ENCODE measurements at regions not wholly inside any gene's neighbourhood (a gene's known extent, or its start where the extent isn't known, plus 50 kb on each side); places are given as distances from the start of the nearest gene placed in this dataset.
"Not testable (repeated sequence)": the region's sequence is repeated elsewhere in the genome, so short reads cannot be mapped to it uniquely, and the experiment has no call there.

- H3K4me3 ChIP-seq (ENCODE audit: low read depth, low read length), result no peak overlapping the region
- no peaks in the 10 kb centered on the region for H3K36me3 ChIP-seq (ENCODE audit: insufficient read depth)
- no peak overlapping the region for H3K27ac ChIP-seq (ENCODE audit: low read depth)
- no peaks in the 10 kb centered on the region for H3K4me1 ChIP-seq (ENCODE audit: insufficient read depth)
- WGBS, result 61% methylated on average over 6 of the region's 6 CpGs
- DNase-seq (ENCODE audit: extremely low spot score), result no peak
Observed at GRCh38 chr7:136130511-136131303, 153.5 kb upstream of the MTPN start.

GRCh38 chr7:136128050-136128449 lies 150.9 kb upstream of the MTPN start:
- Histone ChIP-seq H3K4me1 (ENCODE audit: insufficient read depth) (no peaks in the 10 kb centered on the region), H3K27ac (ENCODE audit: low read depth) (no peak overlapping the region), H3K36me3 (ENCODE audit: insufficient read depth) (no peaks in the 10 kb centered on the region), H3K4me3 (ENCODE audit: low read depth, low read length) (no peak overlapping the region)
- WGBS, result 70% methylated on average over 3 of the region's 3 CpGs
- DNase-seq (ENCODE audit: extremely low spot score), result no peak

- no peaks in the 10 kb centered on the region for H3K36me3 ChIP-seq (ENCODE audit: insufficient read depth)
- no peak overlapping the region for H3K4me3 ChIP-seq (ENCODE audit: low read depth, low read length)
- H3K4me1 ChIP-seq (ENCODE audit: insufficient read depth), result no peaks in the 10 kb centered on the region
- WGBS, result 92% methylated on average over 3 of the region's 3 CpGs
- no peak for DNase-seq (ENCODE audit: extremely low spot score)
- H3K27ac ChIP-seq (ENCODE audit: low read depth), result no peak overlapping the region
Observed at GRCh38 chr7:136123352-136123751, 146.2 kb upstream of the MTPN start.

- Histone ChIP-seq H3K4me1 (ENCODE audit: insufficient read depth) (no peaks in the 10 kb centered on the region), H3K4me3 (ENCODE audit: low read depth, low read length) (no peak overlapping the region), H3K27ac (ENCODE audit: low read depth) (no peak overlapping the region), H3K36me3 (ENCODE audit: insufficient read depth) (no peaks in the 10 kb centered on the region)
- WGBS, result 54% methylated on average over 1 of the region's 1 CpG
- no peak for DNase-seq (ENCODE audit: extremely low spot score)
Observed at GRCh38 chr7:136122026-136122425, 144.9 kb upstream of the MTPN start.

GRCh38 chr7:136117539-136117938 lies 140.4 kb upstream of the MTPN start:
- Histone ChIP-seq H3K36me3 (ENCODE audit: insufficient read depth) (no peaks in the 10 kb centered on the region), H3K4me3 (ENCODE audit: low read depth, low read length) (no peak overlapping the region), H3K27ac (ENCODE audit: low read depth) (no peak overlapping the region), H3K4me1 (ENCODE audit: insufficient read depth) (no peaks in the 10 kb centered on the region)
- WGBS, result 97% methylated on average over 7 of the region's 7 CpGs
- DNase-seq (ENCODE audit: extremely low spot score), result no peak

- 86% methylated on average over 11 of the region's 11 CpGs for WGBS
- Histone ChIP-seq H3K4me3 (ENCODE audit: low read depth, low read length) (no peak overlapping the region), H3K36me3 (ENCODE audit: insufficient read depth) (no peaks in the 10 kb centered on the region), H3K4me1 (ENCODE audit: insufficient read depth) (no peaks in the 10 kb centered on the region), H3K27ac (ENCODE audit: low read depth) (no peak overlapping the region)
- no peak for DNase-seq (ENCODE audit: extremely low spot score)
Observed at GRCh38 chr7:136116186-136116585, 139.0 kb upstream of the MTPN start.

- no peak for DNase-seq (ENCODE audit: extremely low spot score)
- Histone ChIP-seq H3K27ac (ENCODE audit: low read depth) (no peak overlapping the region), H3K4me3 (ENCODE audit: low read depth, low read length) (no peak overlapping the region), H3K36me3 (ENCODE audit: insufficient read depth) (no peaks in the 10 kb centered on the region), H3K4me1 (ENCODE audit: insufficient read depth) (no peaks in the 10 kb centered on the region)
- 58% methylated on average over 21 of the region's 21 CpGs for WGBS
Observed at GRCh38 chr7:136114966-136115762, 138.0 kb upstream of the MTPN start.

- not testable (repeated sequence) for H3K4me3 ChIP-seq (ENCODE audit: low read depth, low read length); H3K27ac ChIP-seq (ENCODE audit: low read depth); DNase-seq (ENCODE audit: extremely low spot score); H3K4me1 ChIP-seq (ENCODE audit: insufficient read depth); H3K36me3 ChIP-seq (ENCODE audit: insufficient read depth)
- 74% methylated on average over 6 of the region's 6 CpGs for WGBS
Observed at GRCh38 chr7:136114467-136114866, 137.3 kb upstream of the MTPN start.

- not testable (repeated sequence) for H3K4me3 ChIP-seq (ENCODE audit: low read depth, low read length); H3K4me1 ChIP-seq (ENCODE audit: insufficient read depth); H3K36me3 ChIP-seq (ENCODE audit: insufficient read depth); DNase-seq (ENCODE audit: extremely low spot score); H3K27ac ChIP-seq (ENCODE audit: low read depth)
- WGBS, result 38% methylated on average over 1 of the region's 1 CpG
Observed at GRCh38 chr7:136109037-136109436, 131.9 kb upstream of the MTPN start.

- WGBS, result 85% methylated on average over 1 of the region's 1 CpG
- no peak for DNase-seq (ENCODE audit: extremely low spot score)
- no peaks in the 10 kb centered on the region for H3K36me3 ChIP-seq (ENCODE audit: insufficient read depth)
- H3K4me1 ChIP-seq (ENCODE audit: insufficient read depth), result no peaks in the 10 kb centered on the region
- no peak overlapping the region for H3K27ac ChIP-seq (ENCODE audit: low read depth)
- no peak overlapping the region for H3K4me3 ChIP-seq (ENCODE audit: low read depth, low read length)
Observed at GRCh38 chr7:136105191-136105590, 128.0 kb upstream of the MTPN start.

GRCh38 chr7:136104269-136104603 lies 127.1 kb upstream of the MTPN start:
- Histone ChIP-seq H3K4me3 (ENCODE audit: low read depth, low read length) (no peak overlapping the region), H3K4me1 (ENCODE audit: insufficient read depth) (no peaks in the 10 kb centered on the region), H3K27ac (ENCODE audit: low read depth) (no peak overlapping the region), H3K36me3 (ENCODE audit: insufficient read depth) (no peaks in the 10 kb centered on the region)
- DNase-seq (ENCODE audit: extremely low spot score), result no peak
- WGBS, result 42% methylated on average over 2 of the region's 2 CpGs

GRCh38 chr7:136103545-136104268 lies 126.5 kb upstream of the MTPN start:
- DNase-seq (ENCODE audit: extremely low spot score), result no peak
- WGBS, result 98% methylated on average over 2 of the region's 2 CpGs

GRCh38 chr7:136102881-136103280 lies 125.7 kb upstream of the MTPN start:
- no peaks in the 10 kb centered on the region for H3K36me3 ChIP-seq (ENCODE audit: insufficient read depth)
- no peak overlapping the region for H3K27ac ChIP-seq (ENCODE audit: low read depth)
- no peaks in the 10 kb centered on the region for H3K4me1 ChIP-seq (ENCODE audit: insufficient read depth)
- H3K4me3 ChIP-seq (ENCODE audit: low read depth, low read length), result no peak overlapping the region
- DNase-seq (ENCODE audit: extremely low spot score), result no peak

More at GRCh38 chr7:136103545-136104268, 126.5 kb upstream of the MTPN start:
- Histone ChIP-seq H3K4me1 (ENCODE audit: insufficient read depth) (no peaks in the 10 kb centered on the region), H3K27ac (ENCODE audit: low read depth) (no peak overlapping the region), H3K36me3 (ENCODE audit: insufficient read depth) (no peaks in the 10 kb centered on the region), H3K4me3 (ENCODE audit: low read depth, low read length) (no peak overlapping the region)

- not testable (repeated sequence) for H3K36me3 ChIP-seq (ENCODE audit: insufficient read depth); H3K27ac ChIP-seq (ENCODE audit: low read depth); H3K4me3 ChIP-seq (ENCODE audit: low read depth, low read length); H3K4me1 ChIP-seq (ENCODE audit: insufficient read depth); DNase-seq (ENCODE audit: extremely low spot score)
- WGBS, result 91% methylated on average over 5 of the region's 5 CpGs
Observed at GRCh38 chr7:136092714-136093113, 115.6 kb upstream of the MTPN start.
